A549 (cell line): ENCODE measurements at regions not wholly inside any gene's neighbourhood (a gene's known extent, or its start where the extent isn't known, plus 50 kb on each side); places are given as distances from the start of the nearest gene placed in this dataset.

Experiments used
- CEBPB ChIP-seq, 2 experiments: fragments of >200 bp in 1 of 2; sonication (Bioruptor Twin) in 1 of 2; formaldehyde crosslinking in 1 of 2; IDR thresholded peaks; 2 replicates each; pipeline ENCODE4 v1.6.1; 2012 to 2016
- CHD2 ChIP-seq: fragments of 150-350 bp; IDR thresholded peaks from 2 replicates; pipeline ENCODE4 v1.6.1; 2014; ENCODE audit warnings: low read length; ENCODE audit not compliant: partially characterized antibody
- CTCF ChIP-seq: fragments of >200 bp; sonication (Bioruptor Twin); formaldehyde crosslinking; IDR thresholded peaks from 3 replicates; pipeline ENCODE4 v1.5.1; 2016
- EP300 ChIP-seq, 2 experiments: fragments of >200 bp; sonication (Bioruptor Twin); formaldehyde crosslinking; IDR thresholded peaks; 2 replicates in 1 of 2; 3 replicates in 1 of 2; pipeline ENCODE4 v1.6.1; 2016 to 2017
- HDAC2 ChIP-seq: fragments of 200-600 bp; sonication (generic); IDR thresholded peaks from 2 replicates; pipeline ENCODE4 v1.6.1; 2016
- HES2 ChIP-seq: fragments of >200 bp; sonication (Bioruptor Twin); formaldehyde crosslinking; IDR thresholded peaks from 2 replicates; pipeline ENCODE4 v1.6.1; 2016
- KDM1A ChIP-seq: fragments of 200-600 bp; sonication (generic); IDR thresholded peaks from 2 replicates; pipeline ENCODE4 v1.6.1; 2016; ENCODE audit warnings: low read depth, mild to moderate bottlenecking
- NPAS2 ChIP-seq: fragments of 250-450 bp; sonication (Bioruptor Pico); IDR thresholded peaks from 2 replicates; pipeline ENCODE4 v1.8.0; 2022; ENCODE audit warnings: mild to moderate bottlenecking, moderate library complexity, borderline replicate concordance
- PBX3 ChIP-seq: IDR thresholded peaks from 2 replicates; pipeline ENCODE4 v1.6.1; 2012
- POLR2A ChIP-seq: IDR thresholded peaks from 2 replicates; pipeline ENCODE4 v1.6.1; 2012; ENCODE audit warnings: mild to moderate bottlenecking, low read length
- RAD21 ChIP-seq, 2 experiments: fragments of >200 bp in 1 of 2; sonication (Bioruptor Twin) in 1 of 2; formaldehyde crosslinking in 1 of 2; IDR thresholded peaks in 1 of 2; conservative IDR thresholded peaks in 1 of 2; 2 replicates in 1 of 2; 3 replicates in 1 of 2; pipeline ENCODE4 v1.6.1; 2012 to 2018; ENCODE audit warnings: inconsistent platforms in 1 of 2
- RFX5 ChIP-seq: fragments of 450-650 bp; IDR thresholded peaks from 2 replicates; pipeline ENCODE4 v1.7.1; 2014; ENCODE audit warnings: antibody characterized with exemption, mild to moderate bottlenecking, moderate library complexity

GRCh38 chr5:30768056-30768690 is 425.3 kb upstream of the CDH6 start:
- TF ChIP-seq CTCF (no peak), HES2 (no peak), NPAS2 (no peak), CEBPB (IDR thresholded peaks at IDR 0.05) (no peak), POLR2A (no peak), RAD21 (conservative IDR thresholded peaks at IDR 0.05 in 1 of 2, IDR thresholded peaks at IDR 0.05 in 1 of 2) (no peak), HDAC2 (no peak), CHD2 (no peak), PBX3 (no peak), EP300 (IDR thresholded peaks at IDR 0.05) (no peak), KDM1A (no peak), RFX5 (no peak)
